ENCODE measurements at regions not wholly inside any gene's neighbourhood (a gene's known extent, or its start where the extent isn't known, plus 50 kb on each side); places are given as distances from the start of the nearest gene placed in this dataset.

- no peak for TF ChIP-seq CTCF (IDR thresholded peaks at IDR 0.05; ENCODE audit: low read depth, low read length)
- no peak for DNase-seq (ENCODE audit: extremely low read depth, low read depth)
These were observed 313.1 kb downstream of the SKIDA1 start for GRCh38 chr10:21212348-21212747.

GRCh38 chr10:21209495-21209894, 312.4 kb upstream of the NEBL start:
- TF ChIP-seq CTCF (IDR thresholded peaks at IDR 0.05; ENCODE audit: low read depth, low read length), result no peak
- no peak for DNase-seq (ENCODE audit: extremely low read depth, low read depth)

- TF ChIP-seq CTCF (IDR thresholded peaks at IDR 0.05; ENCODE audit: low read depth, low read length), result no peak
- no peak for DNase-seq (ENCODE audit: extremely low read depth, low read depth)
These were observed 311.7 kb upstream of the NEBL start for GRCh38 chr10:21208666-21209316.

GRCh38 chr10:21207852-21208646, 310.9 kb upstream of the NEBL start:
- no peak for TF ChIP-seq CTCF (IDR thresholded peaks at IDR 0.05; ENCODE audit: low read depth, low read length)
- DNase-seq (ENCODE audit: extremely low read depth, low read depth), result no peak

- TF ChIP-seq CTCF (IDR thresholded peaks at IDR 0.05; ENCODE audit: low read depth, low read length), result no peak
- DNase-seq (ENCODE audit: extremely low read depth, low read depth), result no peak
These were observed 308.2 kb upstream of the NEBL start for GRCh38 chr10:21205328-21205727.

- TF ChIP-seq CTCF (IDR thresholded peaks at IDR 0.05; ENCODE audit: low read depth, low read length), result no peak
- DNase-seq (ENCODE audit: extremely low read depth, low read depth), result no peak
These were observed 306.5 kb upstream of the NEBL start for GRCh38 chr10:21203473-21204107.
